MCF 10A (cell line): ENCODE measurements at regions not wholly inside any gene's neighbourhood (a gene's known extent, or its start where the extent isn't known, plus 50 kb on each side); places are given as distances from the start of the nearest gene placed in this dataset.

Experiments used
- BruUV-seq: library from RNA; stranded (reverse); fragments of 400-500 nt; replicated peaks from 2 replicates; lab custom pipeline; 2021; lab: Mats Ljungman, UMichigan
- CTCF ChIA-PET: fragments of 300-600 bp; sonication (Branson Sonifier 250); formaldehyde crosslinking; extraction: SDS; loops from one replicate; lab custom pipeline; 2021; ENCODE audit warnings: antibody characterized with exemption, inconsistent platforms; lab: Yijun Ruan, JAX
- POLR2A ChIA-PET: fragments of 300-600, 350-650 bp; sonication (Branson Sonifier 250); formaldehyde crosslinking; extraction: SDS; loops from one replicate; lab custom pipeline; 2020; ENCODE audit warnings: antibody characterized with exemption, inconsistent platforms; lab: Yijun Ruan, JAX
- DNase-seq: peaks from one replicate; pipeline ENCODE4 v3.0.0-alpha.2; 2018; ENCODE audit not compliant: unreplicated experiment
- H3K27ac Mint-ChIP-seq: one replicate; pipeline ENCODE4 v1.8.0; 2022; ENCODE audit warnings: mild to moderate bottlenecking, low read depth, mixed read lengths; ENCODE audit not compliant: unreplicated experiment
- H3K27me3 Mint-ChIP-seq: one replicate; pipeline ENCODE4 v1.8.0; 2022; ENCODE audit warnings: mixed read lengths; ENCODE audit not compliant: insufficient read depth, unreplicated experiment
- H3K36me3 Mint-ChIP-seq: one replicate; pipeline ENCODE4 v1.8.0; 2022; ENCODE audit warnings: mild to moderate bottlenecking, moderate library complexity, mixed read lengths; ENCODE audit not compliant: insufficient read depth, unreplicated experiment
- H3K4me1 Mint-ChIP-seq: one replicate; pipeline ENCODE4 v1.8.0; 2022; ENCODE audit warnings: mixed read lengths; ENCODE audit not compliant: insufficient read depth, unreplicated experiment
- H3K4me3 Mint-ChIP-seq: one replicate; pipeline ENCODE4 v1.8.0; 2022; ENCODE audit warnings: mild to moderate bottlenecking, moderate library complexity, mixed read lengths; ENCODE audit not compliant: unreplicated experiment
- H3K9me3 Mint-ChIP-seq: one replicate; pipeline ENCODE4 v1.8.0; 2022; ENCODE audit warnings: mixed read lengths; ENCODE audit not compliant: unreplicated experiment
- intact Hi-C: fragments of 100-400 bp; cut with micrococcal nuclease; formaldehyde crosslinking; loops from 2 replicates; pipeline ENCODE4 v1.14.1; 2022
- TF ChIP-seq, protein P1 (sequence below): fragments of 200-600 bp; IDR thresholded peaks from one replicate; pipeline ENCODE4 v1.8.0; 2022; ENCODE audit warnings: antibody characterized with exemption, mild to moderate bottlenecking; ENCODE audit not compliant: unreplicated experiment

DNA sequence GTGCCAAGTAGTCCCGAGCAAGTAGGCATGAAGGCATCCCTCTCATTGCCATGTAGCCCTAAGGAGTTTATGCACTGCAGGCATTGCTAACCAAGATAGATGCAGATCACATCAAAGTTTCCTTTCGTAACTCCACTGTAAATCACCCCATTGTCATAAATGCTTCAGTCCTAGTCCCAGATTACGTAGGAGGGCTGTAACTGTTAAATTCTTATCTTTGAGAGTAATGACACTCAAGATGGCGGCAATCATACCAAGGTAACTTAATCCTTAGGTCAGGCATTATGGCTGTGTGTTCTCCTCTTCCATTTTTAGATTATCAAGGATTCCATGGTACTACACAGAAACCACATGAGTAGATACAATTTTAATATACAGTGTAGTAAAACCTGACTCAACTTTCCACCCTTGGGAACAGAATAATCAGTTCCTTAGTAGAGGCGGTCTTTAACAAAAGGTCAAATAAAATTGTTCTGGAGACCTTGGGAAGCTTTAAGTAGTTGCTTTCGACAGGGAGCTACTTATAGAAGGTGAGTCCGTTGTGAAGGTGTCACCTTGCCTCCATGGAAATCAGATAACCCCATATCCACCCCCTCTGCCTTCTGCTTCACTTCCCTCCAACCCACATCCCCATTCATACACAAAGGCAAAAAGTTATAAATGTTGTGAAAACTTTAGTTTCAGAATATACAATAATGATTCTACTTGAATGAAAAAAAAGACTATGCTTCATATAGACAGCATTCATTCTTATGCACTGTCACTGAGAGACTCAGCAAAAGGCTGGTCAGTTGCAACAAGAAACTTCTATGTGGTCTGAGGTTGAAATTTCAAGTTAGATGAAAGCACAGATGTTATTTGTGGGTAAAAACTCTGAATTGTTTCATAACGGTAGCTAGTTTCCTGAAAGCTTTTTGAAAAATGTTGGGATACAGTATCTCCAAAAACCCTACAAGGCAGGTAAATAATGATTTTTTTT lies 64.8 kb upstream of the GALNT5 start:
- H3K9me3 Mint-ChIP-seq = no peaks in the 10 kb centered on the region
- H3K27ac Mint-ChIP-seq = peak overlapping the region; percentile 31
- DNase-seq = no peak
- no peaks in the 10 kb centered on the region for H3K36me3 Mint-ChIP-seq
- TF ChIP-seq, protein P1, sequence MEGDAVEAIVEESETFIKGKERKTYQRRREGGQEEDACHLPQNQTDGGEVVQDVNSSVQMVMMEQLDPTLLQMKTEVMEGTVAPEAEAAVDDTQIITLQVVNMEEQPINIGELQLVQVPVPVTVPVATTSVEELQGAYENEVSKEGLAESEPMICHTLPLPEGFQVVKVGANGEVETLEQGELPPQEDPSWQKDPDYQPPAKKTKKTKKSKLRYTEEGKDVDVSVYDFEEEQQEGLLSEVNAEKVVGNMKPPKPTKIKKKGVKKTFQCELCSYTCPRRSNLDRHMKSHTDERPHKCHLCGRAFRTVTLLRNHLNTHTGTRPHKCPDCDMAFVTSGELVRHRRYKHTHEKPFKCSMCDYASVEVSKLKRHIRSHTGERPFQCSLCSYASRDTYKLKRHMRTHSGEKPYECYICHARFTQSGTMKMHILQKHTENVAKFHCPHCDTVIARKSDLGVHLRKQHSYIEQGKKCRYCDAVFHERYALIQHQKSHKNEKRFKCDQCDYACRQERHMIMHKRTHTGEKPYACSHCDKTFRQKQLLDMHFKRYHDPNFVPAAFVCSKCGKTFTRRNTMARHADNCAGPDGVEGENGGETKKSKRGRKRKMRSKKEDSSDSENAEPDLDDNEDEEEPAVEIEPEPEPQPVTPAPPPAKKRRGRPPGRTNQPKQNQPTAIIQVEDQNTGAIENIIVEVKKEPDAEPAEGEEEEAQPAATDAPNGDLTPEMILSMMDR = no peak
- no peaks in the 10 kb centered on the region for H3K27me3 Mint-ChIP-seq
- intact Hi-C loops = no loop called here
- peaks cover 12% of the 10 kb centered on the region for H3K4me1 Mint-ChIP-seq
- ChIA-PET POLR2A (interaction anchor here (0.7 to 1.1 kb wide), 3 partner anchors 15 to 858 kb away, joined by 3 to 4 read pairs (median 3); no protein-coding TSS in a partner anchor), CTCF (interaction anchor here (0.5 to 2.8 kb wide), 31 partner anchors 11 to 1825 kb away, joined by 3 to 26 read pairs (median 3); no protein-coding TSS in a partner anchor)
- no TSS peak for BruUV-seq
- no peak overlapping the region for H3K4me3 Mint-ChIP-seq

DNA sequence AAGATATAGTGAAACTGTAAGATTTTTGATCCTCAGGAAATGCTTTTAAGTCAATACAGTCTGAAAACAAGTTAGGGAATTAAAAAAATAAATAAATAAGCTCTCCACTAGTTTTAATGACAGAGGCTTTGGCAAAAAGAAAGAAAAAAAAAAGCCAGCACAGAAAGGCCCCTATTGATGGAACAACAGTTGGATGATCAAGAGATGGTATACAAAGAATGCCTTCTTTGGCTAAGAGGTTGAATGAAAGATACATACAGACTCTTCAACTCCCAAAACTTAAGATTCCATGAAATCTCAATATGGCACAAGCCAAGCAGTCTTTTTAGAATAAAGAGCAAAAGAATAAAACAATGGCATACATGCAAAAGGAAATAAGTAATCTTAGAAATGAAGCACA lies 64.0 kb upstream of the GALNT5 start:
- Mint-ChIP-seq H3K4me1 (peaks cover 12% of the 10 kb centered on the region), H3K36me3 (no peaks in the 10 kb centered on the region), H3K4me3 (no peak overlapping the region), H3K9me3 (no peaks in the 10 kb centered on the region), H3K27ac (peak overlapping the region; percentile 80), H3K27me3 (no peaks in the 10 kb centered on the region)
- BruUV-seq = no TSS peak
- no peak for DNase-seq
- CTCF ChIA-PET = interaction anchor here (0.5 to 2.8 kb wide), 39 partner anchors 10 to 1825 kb away, joined by 3 to 26 read pairs (median 3); no protein-coding TSS in a partner anchor
- POLR2A ChIA-PET = interaction anchor here (0.7 to 1.2 kb wide), 4 partner anchors 15 to 859 kb away, joined by 3 to 4 read pairs (median 3); no protein-coding TSS in a partner anchor
- TF ChIP-seq, protein P1 = no peak
- intact Hi-C loops = no loop called here

DNA sequence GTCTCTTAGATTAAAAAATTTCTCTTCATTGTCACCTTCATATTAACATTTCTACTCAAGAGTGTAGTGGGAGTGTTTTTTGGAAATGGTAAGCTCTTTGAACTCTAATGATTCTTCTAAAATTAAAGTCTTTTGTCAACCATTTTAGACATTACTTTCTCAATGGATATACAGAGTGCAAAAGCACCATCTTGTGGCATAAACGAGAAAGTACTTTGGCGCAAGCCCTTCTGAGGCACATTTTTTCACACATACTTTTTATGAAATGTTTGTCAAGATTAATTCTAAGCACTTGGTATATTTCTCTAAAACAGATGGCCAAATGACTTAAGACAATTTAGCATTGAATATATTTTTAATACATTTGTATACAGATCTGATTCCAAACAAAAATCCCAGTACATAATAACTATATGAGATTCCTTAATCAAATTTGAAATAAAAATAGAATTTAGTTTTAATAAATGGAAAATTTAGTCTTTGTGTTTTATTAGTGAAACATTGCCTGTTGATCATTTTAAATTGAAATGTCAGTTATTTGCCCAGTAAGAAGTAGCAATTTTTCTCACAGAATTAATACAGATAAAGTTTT lies 63.3 kb upstream of the GALNT5 start:
- TF ChIP-seq, protein P1 = peak; percentile 61
- Mint-ChIP-seq H3K36me3 (no peaks in the 10 kb centered on the region), H3K4me3 (no peak overlapping the region), H3K27me3 (no peaks in the 10 kb centered on the region), H3K27ac (peak overlapping the region; percentile 80), H3K4me1 (peaks cover 12% of the 10 kb centered on the region), H3K9me3 (no peaks in the 10 kb centered on the region)
- no TSS peak for BruUV-seq
- DNase-seq = peak; percentile 67
- POLR2A ChIA-PET = interaction anchor here (0.9 to 1.2 kb wide), 3 partner anchors 16 to 859 kb away, joined by 3 to 4 read pairs (median 3); no protein-coding TSS in a partner anchor
- CTCF ChIA-PET = interaction anchor here (0.6 to 2.8 kb wide), 29 partner anchors 9 to 1825 kb away, joined by 3 to 26 read pairs (median 3); no protein-coding TSS in a partner anchor
- intact Hi-C loops = loop anchor here (1.0 to 2.0 kb wide), 4 partner anchors 138 to 1821 kb away; no protein-coding TSS in a partner anchor
